ENCODE measurements at regions not wholly inside any gene's neighbourhood (a gene's known extent, or its start where the extent isn't known, plus 50 kb on each side); places are given as distances from the start of the nearest gene placed in this dataset.
A peak's percentile ranks its signal among the peaks of the same experiment; 100 is the strongest.
"Not testable (repeated sequence)": the region's sequence is repeated elsewhere in the genome, so short reads cannot be mapped to it uniquely, and the experiment has no call there.

DNA sequence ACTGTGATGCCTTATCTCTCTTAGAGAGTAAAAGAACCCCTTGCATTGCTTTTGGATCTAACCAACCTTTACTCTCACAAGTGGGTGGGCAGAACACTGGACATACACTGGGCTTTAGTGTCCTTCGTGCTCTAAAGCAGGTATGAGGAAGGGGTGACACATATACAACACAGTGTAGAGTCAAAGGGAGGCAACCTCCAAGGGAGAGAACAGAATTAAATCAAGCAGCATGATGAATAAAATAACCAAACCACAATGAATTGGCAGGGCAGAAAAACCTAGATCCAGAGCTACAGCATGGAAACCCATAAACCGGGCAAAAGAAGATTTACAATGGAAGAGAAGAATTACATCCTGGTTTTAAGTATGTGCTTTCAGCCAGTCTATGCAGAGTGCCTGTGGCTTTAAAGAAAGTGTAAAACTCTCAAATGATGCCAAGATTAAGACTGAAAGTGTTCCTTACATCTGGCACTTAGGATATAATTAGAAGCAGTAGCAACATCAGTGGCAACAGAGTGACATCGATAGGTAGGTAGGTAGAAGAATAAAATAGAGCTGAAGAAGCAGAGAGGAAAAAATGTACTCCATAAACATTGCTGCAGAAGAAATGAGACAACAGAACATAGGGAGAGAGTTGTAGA, 191.7 kb upstream of the ZC3H15 start:
- DNase-seq (ENCODE audit: low read depth, low spot score): no peak

DNA sequence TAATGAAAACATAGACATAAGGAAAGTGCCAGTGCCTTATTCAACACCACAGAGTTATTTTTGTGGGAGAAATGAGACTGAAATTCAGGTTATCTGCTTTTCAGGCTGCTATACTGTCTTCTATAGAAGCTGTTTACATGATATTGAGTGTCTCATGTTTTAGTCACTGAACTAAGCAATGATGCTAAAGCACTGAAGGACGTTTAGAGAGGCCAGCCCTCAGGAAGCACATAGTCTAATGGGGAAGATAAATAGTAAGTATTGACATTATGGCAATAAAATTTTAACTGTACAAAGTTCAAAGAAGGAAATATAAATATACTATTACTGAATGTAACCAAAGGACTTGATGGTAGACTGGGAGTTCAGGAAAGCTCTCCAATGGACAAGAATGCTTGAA, 186.4 kb upstream of the ZC3H15 start:
- no peak for DNase-seq (ENCODE audit: low read depth, low spot score)

GRCh38 chr2:186302263-186302662, 183.8 kb upstream of the ZC3H15 start:
- DNase-seq (ENCODE audit: low read depth, low spot score): no peak

DNA sequence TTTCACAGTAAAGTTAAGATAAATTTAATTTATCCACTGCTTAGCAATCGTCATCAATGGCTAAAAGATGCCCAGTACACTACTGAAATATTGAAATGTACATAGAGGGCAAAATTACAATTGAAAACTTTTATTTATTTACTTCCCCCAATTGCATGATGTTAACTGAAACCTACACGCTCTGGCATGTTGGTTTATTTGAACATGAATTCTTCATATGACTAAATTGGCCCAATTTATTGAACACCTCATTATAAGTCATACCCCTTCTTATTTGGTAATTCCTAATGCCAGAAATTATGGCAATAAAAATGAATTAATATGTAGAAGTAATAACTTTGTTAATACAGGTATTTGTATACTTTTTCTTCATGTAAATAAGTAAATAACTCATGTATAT, 183.0 kb upstream of the ZC3H15 start:
- no peak for DNase-seq (ENCODE audit: low read depth, low spot score)

GRCh38 chr2:186304064-186304463, 182.0 kb upstream of the ZC3H15 start:
- no peak for DNase-seq (ENCODE audit: low read depth, low spot score)

DNA sequence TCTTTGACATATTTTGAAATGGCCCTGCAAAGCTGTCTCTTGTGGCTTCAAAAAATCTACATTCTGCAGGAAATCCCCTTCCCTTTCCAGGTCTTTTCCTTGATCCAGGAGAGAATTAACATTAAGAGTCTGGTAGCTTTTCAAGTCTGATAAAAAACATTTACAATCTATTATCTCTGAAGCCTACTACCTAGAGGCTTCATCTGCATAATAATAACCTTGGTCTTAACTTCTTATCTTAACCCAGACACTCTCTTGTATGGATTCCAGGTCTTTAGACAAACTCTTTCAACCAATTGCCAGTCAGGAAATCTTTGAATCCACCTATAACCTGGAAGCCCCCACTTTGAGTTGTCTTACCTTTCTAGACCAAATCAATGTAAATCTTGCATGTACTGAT, 179.3 kb upstream of the ZC3H15 start:
- no peak for DNase-seq (ENCODE audit: low read depth, low spot score)

GRCh38 chr2:186307871-186308270, 178.2 kb upstream of the ZC3H15 start:
- no peak for DNase-seq (ENCODE audit: low read depth, low spot score)

DNA sequence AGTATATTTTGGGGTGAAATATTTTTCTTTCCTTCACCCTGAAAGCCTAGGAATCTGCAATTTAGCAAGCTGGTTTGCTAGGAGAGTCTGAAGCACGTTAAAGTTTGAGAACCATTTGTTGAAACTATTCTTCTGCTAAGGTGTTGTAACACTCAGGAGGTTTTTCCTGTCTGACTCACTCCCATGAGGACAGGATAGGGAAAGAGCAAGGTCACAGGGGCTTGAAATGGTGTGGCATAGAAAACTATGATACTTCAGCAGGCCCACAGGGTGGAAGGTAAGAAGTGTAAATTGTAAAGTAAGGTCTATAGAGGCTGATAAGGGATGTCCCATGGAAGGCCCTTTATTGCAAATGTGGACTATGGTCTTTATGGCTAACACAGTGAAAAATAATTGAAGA, 177.7 kb upstream of the ZC3H15 start:
- DNase-seq (ENCODE audit: low read depth, low spot score): no peak

GRCh38 chr2:186309901-186310300, 176.2 kb upstream of the ZC3H15 start:
- no peak for DNase-seq (ENCODE audit: low read depth, low spot score)

DNA sequence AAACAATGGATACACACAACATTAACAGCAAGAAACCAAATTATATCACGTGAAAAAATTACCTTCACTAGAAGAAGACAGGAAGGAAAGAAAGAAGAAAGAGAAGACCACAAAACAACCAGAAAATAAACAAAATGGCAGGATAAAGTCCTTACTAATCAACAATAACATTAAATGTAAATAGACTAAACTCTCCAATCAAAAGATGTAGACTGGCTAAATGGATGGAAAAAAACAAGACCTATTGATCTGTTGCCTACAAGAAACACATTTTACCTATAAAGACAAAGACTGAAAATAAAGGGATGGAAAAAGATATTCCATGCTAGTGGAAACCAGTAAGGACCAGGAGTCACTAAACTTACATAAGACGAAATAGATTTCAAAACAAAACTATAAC, 167.0 kb upstream of the ZC3H15 start:
- DNase-seq (ENCODE audit: low read depth, low spot score): no peak

- DNase-seq (ENCODE audit: low read depth, low spot score): no peak
Observed at GRCh38 chr2:186325827-186326535, 160.1 kb upstream of the ZC3H15 start.

DNA sequence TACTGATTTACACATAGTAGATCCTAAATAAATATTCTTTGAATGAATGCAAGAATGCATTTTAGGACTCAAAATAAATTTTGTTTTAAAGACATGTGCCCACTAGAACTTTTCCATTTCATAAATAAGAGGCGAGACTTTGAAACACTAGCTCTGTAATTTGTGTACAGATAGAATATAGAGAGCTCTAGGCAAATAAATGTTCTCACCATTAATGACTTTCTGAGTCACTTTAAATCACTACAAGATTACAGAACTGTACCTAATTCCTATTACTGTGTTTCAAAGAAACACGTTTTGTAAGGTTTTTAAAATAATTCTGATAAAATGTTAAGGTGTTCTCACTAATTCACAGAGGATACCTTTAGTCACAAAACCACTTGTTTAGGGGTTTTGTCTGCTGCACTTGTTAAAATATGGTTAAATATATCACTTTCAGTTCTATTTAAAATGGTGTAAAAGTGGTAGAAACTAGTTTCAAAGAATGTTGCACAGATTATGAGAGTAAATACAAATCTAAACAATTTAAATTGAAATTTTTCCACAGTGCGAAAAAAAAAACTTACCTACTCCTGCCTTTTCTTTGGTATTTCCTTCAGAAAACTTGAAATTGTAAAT, 158.7 kb upstream of the ZC3H15 start:
- no peak for DNase-seq (ENCODE audit: low read depth, low spot score)

DNA sequence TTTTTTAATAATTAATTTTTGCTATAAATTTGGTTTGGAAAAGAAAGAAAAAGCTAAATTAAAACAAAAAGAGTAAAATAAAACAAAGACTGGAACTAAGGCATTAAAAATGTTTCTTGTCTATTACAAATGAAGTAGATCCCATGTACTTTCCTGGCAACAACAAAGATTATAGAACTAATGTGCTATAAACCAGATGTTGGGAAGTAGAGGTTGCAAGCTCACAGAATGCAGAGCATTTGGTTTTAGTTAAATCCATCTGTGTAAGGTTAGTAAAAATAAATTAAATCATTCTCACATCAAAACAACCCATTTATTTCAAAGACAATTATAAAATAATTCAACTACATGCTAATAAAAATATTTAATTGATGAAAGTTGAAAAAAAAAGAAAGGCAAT, 157.2 kb upstream of the ZC3H15 start:
- no peak for DNase-seq (ENCODE audit: low read depth, low spot score)

DNA sequence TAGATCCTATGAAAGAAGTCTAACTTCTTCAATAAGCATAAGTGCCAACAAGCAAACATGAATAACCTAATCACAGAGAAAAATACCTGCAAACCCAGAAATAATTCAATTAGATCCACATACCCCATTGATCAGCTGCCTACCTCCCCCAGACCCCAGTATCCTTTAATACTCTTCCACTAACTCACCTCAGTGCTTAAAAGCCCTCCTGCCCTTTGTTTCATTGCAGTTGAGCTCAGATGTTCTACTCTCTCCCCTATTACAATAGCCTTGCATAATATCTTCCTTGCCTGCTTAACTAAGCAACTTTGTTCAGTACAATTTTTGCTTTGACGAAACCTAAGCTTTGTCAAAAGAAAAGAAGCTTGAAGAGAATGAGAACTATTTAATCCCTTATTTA, 156.0 kb upstream of the ZC3H15 start:
- DNase-seq (ENCODE audit: low read depth, low spot score): no peak

GRCh38 chr2:186339716-186340115, 146.3 kb upstream of the ZC3H15 start:
- DNase-seq (ENCODE audit: low read depth, low spot score): no peak

GRCh38 chr2:186342029-186342428, 144.0 kb upstream of the ZC3H15 start:
- no peak for DNase-seq (ENCODE audit: low read depth, low spot score)

GRCh38 chr2:186345745-186346144, 140.3 kb upstream of the ZC3H15 start:
- no peak for DNase-seq (ENCODE audit: low read depth, low spot score)

DNA sequence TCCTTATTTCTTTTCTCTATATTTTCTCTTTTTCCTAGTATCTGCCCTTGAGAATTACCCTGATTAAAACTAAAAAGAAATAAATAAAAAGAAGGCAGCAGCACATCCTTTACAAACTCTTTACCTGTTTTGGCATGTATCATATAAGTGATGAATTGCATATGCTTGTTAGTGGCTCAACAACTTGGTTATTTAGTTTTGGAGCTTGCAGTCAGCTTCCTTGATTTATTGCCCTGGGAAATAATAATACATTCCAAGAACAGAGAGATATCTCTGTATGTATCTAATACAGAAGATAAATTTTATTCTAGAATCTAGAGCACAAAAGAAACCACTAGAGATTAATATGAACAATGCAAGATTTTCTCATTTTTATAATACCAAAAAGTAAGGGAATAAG, 139.8 kb upstream of the ZC3H15 start:
- DNase-seq (ENCODE audit: low read depth, low spot score): no peak

GRCh38 chr2:186347472-186347871, 138.6 kb upstream of the ZC3H15 start:
- DNase-seq (ENCODE audit: low read depth, low spot score): no peak

GRCh38 chr2:186348200-186348599, 137.9 kb upstream of the ZC3H15 start:
- no peak for DNase-seq (ENCODE audit: low read depth, low spot score)

DNA sequence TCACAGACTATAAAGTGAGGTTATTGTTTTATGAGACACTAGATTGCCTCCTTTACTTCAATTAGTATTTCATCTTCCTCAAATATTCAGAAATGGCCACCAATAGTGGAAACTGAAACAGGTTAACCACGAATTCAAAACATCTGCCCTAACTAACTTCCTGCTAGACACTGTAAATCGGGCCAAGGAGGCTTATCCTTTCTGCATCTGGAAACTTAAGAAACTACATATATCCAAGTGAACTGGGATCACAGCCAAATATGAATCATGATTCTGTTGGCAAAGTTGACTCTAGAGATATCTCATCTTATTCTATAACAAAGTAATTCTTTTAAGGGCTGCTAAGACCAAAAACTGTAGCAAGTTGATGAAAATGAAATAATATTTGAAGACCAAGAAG, 136.6 kb upstream of the ZC3H15 start:
- peak; percentile 55 for DNase-seq (ENCODE audit: low read depth, low spot score)

GRCh38 chr2:186354160-186354559, 131.9 kb upstream of the ZC3H15 start:
- not testable (repeated sequence) for DNase-seq (ENCODE audit: low read depth, low spot score)

GRCh38 chr2:186365406-186365805, 120.7 kb upstream of the ZC3H15 start:
- no peak for DNase-seq (ENCODE audit: low read depth, low spot score)

Data from smooth muscle cell of the brain vasculature (primary cell).